Right lobe of liver (tissue), 4 donors: ENCODE measurements at regions not wholly inside any gene's neighbourhood (a gene's known extent, or its start where the extent isn't known, plus 50 kb on each side); places are given as distances from the start of the nearest gene placed in this dataset.

Source experiments
- CTCF ChIP-seq, 4 donors: fragments of 200-600 bp in 3 of 4; fragments of 450-650 bp in 1 of 4; IDR thresholded peaks; one replicate each; pipeline versions ENCODE4 v1.5.1 to v1.8.0; 2016 to 2022; ENCODE audit warnings: antibody characterized with exemption in 4 of 4, mild to moderate bottlenecking in 2 of 4
- POLR2A ChIP-seq: fragments of 450-650 bp; IDR thresholded peaks from one replicate; pipeline ENCODE4 v1.6.1; 2017; ENCODE audit warnings: antibody characterized with exemption, mild to moderate bottlenecking
- donor health status: DM: no; HTN: no; CAD: no.
- donor health status: DM: no; HTN: no; CAD: no.
- donor health status: DM: no; HTN: yes; CAD: no.

- no peak for TF ChIP-seq CTCF (IDR thresholded peaks at IDR 0.05)
- TF ChIP-seq POLR2A: no peak
Measured at GRCh38 chr3:191627064-191627463, 166.1 kb downstream of the PYDC2 start.
